ENCODE measurements at regions not wholly inside any gene's neighbourhood (a gene's known extent, or its start where the extent isn't known, plus 50 kb on each side); places are given as distances from the start of the nearest gene placed in this dataset.

DNA sequence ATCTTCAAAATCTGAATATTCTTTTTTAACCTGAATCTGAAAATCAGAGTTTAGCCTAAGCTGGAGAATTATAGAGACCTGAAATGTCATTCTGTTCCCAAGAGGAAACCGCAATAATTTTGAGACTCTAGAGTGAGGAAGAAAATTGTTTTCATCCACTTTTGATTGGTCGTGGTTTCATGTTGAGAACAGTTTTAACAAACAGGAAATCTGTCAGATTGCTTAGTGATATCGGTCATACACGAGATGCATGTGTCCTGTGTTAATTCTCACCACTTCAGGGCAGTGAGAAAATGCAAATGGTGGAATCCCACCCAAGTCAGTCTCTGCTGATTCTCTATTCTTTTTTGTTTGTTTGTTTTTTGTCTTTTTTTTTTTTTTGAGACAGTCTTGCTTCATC, 1498.5 kb upstream of the TMEM132C start:
- ChIA-PET POLR2A (no interaction called here), CTCF (interaction anchor here (1.2 to 1.6 kb wide), 2 partner anchors 9 to 16 kb away, joined by 4 read pairs; no protein-coding TSS in a partner anchor)
- TF ChIP-seq CTCF (IDR thresholded peaks at IDR 0.05; ENCODE audit: insufficient read depth, low read depth, low read length) = no peak
- no peak for DNase-seq (ENCODE audit: low read depth)
- Histone ChIP-seq H3K27me3 (ENCODE audit: control insufficient read depth, insufficient read depth, low read length) (no peaks in the 10 kb centered on the region), H3K4me3 (ENCODE audit: low read depth, low read length) (no peak overlapping the region), H3K36me3 (ENCODE audit: control insufficient read depth, insufficient read depth, low read length) (no peaks in the 10 kb centered on the region)

GRCh38 chr12:126770188-126770587, 1496.8 kb upstream of the TMEM132C start:
- TF ChIP-seq CTCF (IDR thresholded peaks at IDR 0.05; ENCODE audit: insufficient read depth, low read depth, low read length) = no peak
- ChIA-PET POLR2A (no interaction called here), CTCF (interaction anchor here (0.6 to 1.6 kb wide), 2 partner anchors 14 to 149 kb away, joined by 3 to 4 read pairs; no protein-coding TSS in a partner anchor)
- Histone ChIP-seq H3K36me3 (ENCODE audit: control insufficient read depth, insufficient read depth, low read length) (no peaks in the 10 kb centered on the region), H3K27me3 (ENCODE audit: control insufficient read depth, insufficient read depth, low read length) (no peaks in the 10 kb centered on the region), H3K4me3 (ENCODE audit: low read depth, low read length) (no peak overlapping the region)
- no peak for DNase-seq (ENCODE audit: low read depth)

GRCh38 chr12:126772171-126772864, 1494.7 kb upstream of the TMEM132C start:
- Histone ChIP-seq H3K4me3 (ENCODE audit: low read depth, low read length) (no peak overlapping the region), H3K36me3 (ENCODE audit: control insufficient read depth, insufficient read depth, low read length) (no peaks in the 10 kb centered on the region), H3K27me3 (ENCODE audit: control insufficient read depth, insufficient read depth, low read length) (no peaks in the 10 kb centered on the region)
- ChIA-PET CTCF (interaction anchor here (0.6 to 1.1 kb wide), 2 partner anchors 410 to 611 kb away, joined by 3 read pairs; no protein-coding TSS in a partner anchor), POLR2A (no interaction called here)
- DNase-seq (ENCODE audit: low read depth) = no peak
- no peak for TF ChIP-seq CTCF (IDR thresholded peaks at IDR 0.05; ENCODE audit: insufficient read depth, low read depth, low read length)

GRCh38 chr12:126773012-126773411, 1494.0 kb upstream of the TMEM132C start:
- POLR2A ChIA-PET = no interaction called here
- CTCF ChIA-PET = interaction anchor here (1.1 kb wide), 2 partner anchors 12 to 610 kb away, joined by 3 read pairs; no protein-coding TSS in a partner anchor
- no peak for TF ChIP-seq CTCF (IDR thresholded peaks at IDR 0.05; ENCODE audit: insufficient read depth, low read depth, low read length)

GRCh38 chr12:126773491-126773890, 1493.5 kb upstream of the TMEM132C start:
- Histone ChIP-seq H3K4me3 (ENCODE audit: low read depth, low read length) (no peak overlapping the region), H3K36me3 (ENCODE audit: control insufficient read depth, insufficient read depth, low read length) (no peaks in the 10 kb centered on the region), H3K27me3 (ENCODE audit: control insufficient read depth, insufficient read depth, low read length) (no peaks in the 10 kb centered on the region)
- no peak for DNase-seq (ENCODE audit: low read depth)
- ChIA-PET CTCF (interaction anchor here (1.1 kb wide), 1 partner anchor 11 kb away, joined by 3 read pairs; no protein-coding TSS in a partner anchor), POLR2A (no interaction called here)
- no peak for TF ChIP-seq CTCF (IDR thresholded peaks at IDR 0.05; ENCODE audit: insufficient read depth, low read depth, low read length)

More at GRCh38 chr12:126773012-126773411, 1494.0 kb upstream of the TMEM132C start:
- no peak for DNase-seq (ENCODE audit: low read depth)
- Histone ChIP-seq H3K36me3 (ENCODE audit: control insufficient read depth, insufficient read depth, low read length) (no peaks in the 10 kb centered on the region), H3K27me3 (ENCODE audit: control insufficient read depth, insufficient read depth, low read length) (no peaks in the 10 kb centered on the region), H3K4me3 (ENCODE audit: low read depth, low read length) (no peak overlapping the region)
